ENCODE measurements at regions not wholly inside any gene's neighbourhood (a gene's known extent, or its start where the extent isn't known, plus 50 kb on each side); places are given as distances from the start of the nearest gene placed in this dataset.

DNA sequence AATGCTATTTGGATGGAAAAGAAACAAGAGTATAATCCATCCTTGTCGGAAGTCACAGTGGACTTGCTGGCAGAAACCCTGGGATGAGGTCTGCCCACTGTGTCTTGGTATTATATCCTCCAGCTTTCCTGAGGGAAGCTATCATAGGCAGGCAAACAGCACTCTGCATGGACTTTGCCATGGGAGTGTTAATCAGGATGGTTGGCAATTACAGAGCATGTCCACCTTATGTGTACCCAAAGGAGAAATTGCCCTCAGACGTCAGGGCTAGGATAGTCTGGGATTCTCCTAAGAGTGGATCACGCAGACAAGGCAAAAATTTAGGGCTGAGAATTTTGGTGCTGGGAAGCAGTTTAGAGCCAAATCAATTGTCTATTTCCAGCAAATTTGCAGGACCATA is 184.9 kb upstream of the ESRRG start:
- no peaks in the 10 kb centered on the region for H3K9me3 Mint-ChIP-seq (ENCODE audit: unreplicated experiment)
- Histone ChIP-seq H3K27me3 (ENCODE audit: insufficient read depth, low read length) (no peaks in the 10 kb centered on the region), H3K4me1 (ENCODE audit: insufficient read depth, low read length) (peaks cover 16% of the 10 kb centered on the region), H3K79me2 (ENCODE audit: insufficient read depth, low read length) (no peaks in the 10 kb centered on the region), H3K36me3 (ENCODE audit: insufficient read depth, low read length) (no peaks in the 10 kb centered on the region), H3K4me3 (ENCODE audit: insufficient read depth, low read depth, low read length) (no peak overlapping the region), H3K27ac (ENCODE audit: low read depth, low read length) (no peak overlapping the region), H3K9me3 (ENCODE audit: insufficient read depth, low read depth, low read length) (no peaks in the 10 kb centered on the region), H4K20me1 (ENCODE audit: insufficient read depth, low read length) (no peaks in the 10 kb centered on the region), H3K4me2 (ENCODE audit: low read length) (no peak overlapping the region), H2AFZ (ENCODE audit: low read depth, low read length) (no peak overlapping the region), H3K9ac (ENCODE audit: low read length) (no peak overlapping the region)
- FAIRE-seq (no peak), DNase-seq (ENCODE audit: low read depth) (no peak)
- peaks cover 23% of the 10 kb centered on the region for H3K4me1 Mint-ChIP-seq (ENCODE audit: low read depth, unreplicated experiment)
- H3K36me3 Mint-ChIP-seq (ENCODE audit: low read depth, unreplicated experiment), result no peaks in the 10 kb centered on the region
- H3K27ac Mint-ChIP-seq (ENCODE audit: unreplicated experiment), result no peak overlapping the region
- TF ChIP-seq, protein P1, sequence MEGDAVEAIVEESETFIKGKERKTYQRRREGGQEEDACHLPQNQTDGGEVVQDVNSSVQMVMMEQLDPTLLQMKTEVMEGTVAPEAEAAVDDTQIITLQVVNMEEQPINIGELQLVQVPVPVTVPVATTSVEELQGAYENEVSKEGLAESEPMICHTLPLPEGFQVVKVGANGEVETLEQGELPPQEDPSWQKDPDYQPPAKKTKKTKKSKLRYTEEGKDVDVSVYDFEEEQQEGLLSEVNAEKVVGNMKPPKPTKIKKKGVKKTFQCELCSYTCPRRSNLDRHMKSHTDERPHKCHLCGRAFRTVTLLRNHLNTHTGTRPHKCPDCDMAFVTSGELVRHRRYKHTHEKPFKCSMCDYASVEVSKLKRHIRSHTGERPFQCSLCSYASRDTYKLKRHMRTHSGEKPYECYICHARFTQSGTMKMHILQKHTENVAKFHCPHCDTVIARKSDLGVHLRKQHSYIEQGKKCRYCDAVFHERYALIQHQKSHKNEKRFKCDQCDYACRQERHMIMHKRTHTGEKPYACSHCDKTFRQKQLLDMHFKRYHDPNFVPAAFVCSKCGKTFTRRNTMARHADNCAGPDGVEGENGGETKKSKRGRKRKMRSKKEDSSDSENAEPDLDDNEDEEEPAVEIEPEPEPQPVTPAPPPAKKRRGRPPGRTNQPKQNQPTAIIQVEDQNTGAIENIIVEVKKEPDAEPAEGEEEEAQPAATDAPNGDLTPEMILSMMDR (IDR thresholded peaks at IDR 0.05; ENCODE audit: insufficient read depth, low read depth, low read length), result no peak
- no peak for TF ChIP-seq EZH2 (IDR thresholded peaks at IDR 0.05; ENCODE audit: insufficient read depth, low read length)
- H3K4me3 Mint-ChIP-seq (ENCODE audit: unreplicated experiment), result no peak overlapping the region
- no peaks in the 10 kb centered on the region for H3K27me3 Mint-ChIP-seq (ENCODE audit: low read depth, unreplicated experiment)

DNA sequence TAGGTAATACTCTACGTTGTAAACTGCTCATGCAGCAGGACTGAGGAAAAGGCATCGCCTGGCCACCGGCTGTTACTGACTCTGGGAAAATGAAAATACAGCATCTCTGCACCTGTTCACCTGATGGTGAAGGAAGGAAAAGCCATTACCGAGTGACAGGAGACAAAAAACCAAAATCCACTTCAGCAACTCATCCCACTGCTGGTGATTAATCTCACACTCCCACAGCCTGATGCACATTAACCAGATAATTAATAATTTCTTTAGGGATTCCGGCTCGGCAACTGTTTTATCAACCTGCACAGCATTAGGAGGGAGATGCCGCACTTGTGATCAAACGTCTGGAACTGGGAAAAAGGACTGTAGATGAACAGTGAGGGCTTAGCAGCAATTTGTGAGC is 183.9 kb upstream of the ESRRG start:
- FAIRE-seq, result no peak
- Histone ChIP-seq H3K79me2 (ENCODE audit: insufficient read depth, low read length) (no peaks in the 10 kb centered on the region), H3K4me2 (ENCODE audit: low read length) (no peak overlapping the region), H3K4me3 (ENCODE audit: insufficient read depth, low read depth, low read length) (no peak overlapping the region), H2AFZ (ENCODE audit: low read depth, low read length) (no peak overlapping the region), H3K27me3 (ENCODE audit: insufficient read depth, low read length) (no peaks in the 10 kb centered on the region), H3K9me3 (ENCODE audit: insufficient read depth, low read depth, low read length) (no peaks in the 10 kb centered on the region), H3K27ac (ENCODE audit: low read depth, low read length) (no peak overlapping the region), H3K9ac (ENCODE audit: low read length) (no peak overlapping the region), H3K36me3 (ENCODE audit: insufficient read depth, low read length) (no peaks in the 10 kb centered on the region), H4K20me1 (ENCODE audit: insufficient read depth, low read length) (no peaks in the 10 kb centered on the region), H3K4me1 (ENCODE audit: insufficient read depth, low read length) (peaks cover 23% of the 10 kb centered on the region)
- no peak overlapping the region for H3K4me3 Mint-ChIP-seq (ENCODE audit: unreplicated experiment)
- H3K27me3 Mint-ChIP-seq (ENCODE audit: low read depth, unreplicated experiment), result no peaks in the 10 kb centered on the region
- H3K27ac Mint-ChIP-seq (ENCODE audit: unreplicated experiment), result no peak overlapping the region
- no peaks in the 10 kb centered on the region for H3K9me3 Mint-ChIP-seq (ENCODE audit: unreplicated experiment)
- H3K4me1 Mint-ChIP-seq (ENCODE audit: low read depth, unreplicated experiment), result peaks cover 29% of the 10 kb centered on the region
- no peaks in the 10 kb centered on the region for H3K36me3 Mint-ChIP-seq (ENCODE audit: low read depth, unreplicated experiment)
- TF ChIP-seq, protein P1 (IDR thresholded peaks at IDR 0.05; ENCODE audit: insufficient read depth, low read depth, low read length), result no peak
- TF ChIP-seq EZH2 (IDR thresholded peaks at IDR 0.05; ENCODE audit: insufficient read depth, low read length), result no peak
- DNase-seq (ENCODE audit: low read depth), result no peak

DNA sequence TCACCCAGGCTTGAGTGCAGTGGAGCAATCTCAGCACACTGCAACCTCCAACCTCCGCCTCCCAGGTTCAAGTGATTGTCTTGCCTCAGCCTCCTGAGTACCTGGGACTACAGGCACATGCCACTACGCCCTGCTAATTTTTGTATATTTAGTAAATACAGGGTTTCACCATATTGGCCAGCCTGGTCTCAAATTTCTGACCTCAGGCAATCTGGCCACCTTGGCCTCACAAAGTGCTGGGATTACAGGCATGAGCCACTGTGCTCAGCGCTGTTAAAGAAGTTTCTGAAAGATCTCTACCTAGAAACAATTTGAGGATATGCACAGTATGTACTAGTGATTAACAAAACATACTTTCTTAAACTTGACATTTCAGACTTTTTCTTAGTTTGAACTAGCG is 182.6 kb upstream of the ESRRG start:
- H3K27ac Mint-ChIP-seq (ENCODE audit: unreplicated experiment), result no peak overlapping the region

More for the DNA sequence above, 182.6 kb upstream of the ESRRG start:
- Histone ChIP-seq H3K4me2 (ENCODE audit: low read length) (no peak overlapping the region), H3K9ac (ENCODE audit: low read length) (no peak overlapping the region), H3K4me3 (ENCODE audit: insufficient read depth, low read depth, low read length) (no peak overlapping the region), H3K9me3 (ENCODE audit: insufficient read depth, low read depth, low read length) (no peaks in the 10 kb centered on the region), H2AFZ (ENCODE audit: low read depth, low read length) (no peak overlapping the region), H4K20me1 (ENCODE audit: insufficient read depth, low read length) (no peaks in the 10 kb centered on the region), H3K27me3 (ENCODE audit: insufficient read depth, low read length) (no peaks in the 10 kb centered on the region), H3K36me3 (ENCODE audit: insufficient read depth, low read length) (no peaks in the 10 kb centered on the region), H3K27ac (ENCODE audit: low read depth, low read length) (no peak overlapping the region), H3K4me1 (ENCODE audit: insufficient read depth, low read length) (peaks cover 23% of the 10 kb centered on the region), H3K79me2 (ENCODE audit: insufficient read depth, low read length) (no peaks in the 10 kb centered on the region)
- DNase-seq (ENCODE audit: low read depth) (no peak), FAIRE-seq (no peak)
- Mint-ChIP-seq H3K4me1 (ENCODE audit: low read depth, unreplicated experiment) (peaks cover 29% of the 10 kb centered on the region), H3K9me3 (ENCODE audit: unreplicated experiment) (no peaks in the 10 kb centered on the region), H3K4me3 (ENCODE audit: unreplicated experiment) (no peak overlapping the region), H3K27me3 (ENCODE audit: low read depth, unreplicated experiment) (no peaks in the 10 kb centered on the region), H3K36me3 (ENCODE audit: low read depth, unreplicated experiment) (no peaks in the 10 kb centered on the region)
- TF ChIP-seq, protein P1 (IDR thresholded peaks at IDR 0.05; ENCODE audit: insufficient read depth, low read depth, low read length), result no peak
- TF ChIP-seq EZH2 (IDR thresholded peaks at IDR 0.05; ENCODE audit: insufficient read depth, low read length), result no peak
